ENCODE measurements at regions not wholly inside any gene's neighbourhood (a gene's known extent, or its start where the extent isn't known, plus 50 kb on each side); places are given as distances from the start of the nearest gene placed in this dataset.

DNA sequence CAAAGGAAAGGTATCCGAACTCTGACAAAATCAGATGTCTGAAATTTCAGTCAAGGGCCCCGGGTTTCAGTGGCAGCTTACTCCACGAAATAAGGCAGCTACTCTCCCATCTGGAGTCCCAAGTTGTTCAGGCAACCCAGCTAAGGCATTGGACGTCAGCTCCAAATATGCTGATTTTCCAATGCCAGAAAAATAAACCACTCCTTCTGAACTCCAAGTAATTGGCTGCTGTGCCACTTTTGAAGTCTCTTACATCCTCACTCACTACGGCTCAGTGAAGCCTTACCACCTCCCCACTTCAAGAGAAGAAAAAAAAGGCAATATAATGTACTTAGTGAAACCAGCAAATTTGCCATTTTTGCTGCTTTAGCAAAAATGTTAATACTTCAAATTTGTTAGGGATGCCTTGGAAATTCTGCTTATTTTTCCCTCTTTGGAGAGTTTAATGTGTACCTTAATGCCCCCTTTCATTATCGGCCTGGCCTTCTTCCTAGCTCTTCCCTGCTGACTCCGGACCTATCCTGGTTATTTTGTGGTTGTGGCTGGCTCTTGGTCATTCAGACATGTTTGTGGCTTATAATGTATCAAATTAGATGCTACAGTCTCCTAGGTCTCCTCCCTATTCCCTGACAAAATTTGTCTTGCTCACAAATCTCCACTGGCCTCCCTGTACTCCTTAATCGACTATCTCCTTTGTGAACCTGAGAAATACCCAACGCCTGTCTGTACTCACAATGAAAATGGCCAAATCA, 589.2 kb upstream of the ZEB2 start:
- TF ChIP-seq, protein P1, sequence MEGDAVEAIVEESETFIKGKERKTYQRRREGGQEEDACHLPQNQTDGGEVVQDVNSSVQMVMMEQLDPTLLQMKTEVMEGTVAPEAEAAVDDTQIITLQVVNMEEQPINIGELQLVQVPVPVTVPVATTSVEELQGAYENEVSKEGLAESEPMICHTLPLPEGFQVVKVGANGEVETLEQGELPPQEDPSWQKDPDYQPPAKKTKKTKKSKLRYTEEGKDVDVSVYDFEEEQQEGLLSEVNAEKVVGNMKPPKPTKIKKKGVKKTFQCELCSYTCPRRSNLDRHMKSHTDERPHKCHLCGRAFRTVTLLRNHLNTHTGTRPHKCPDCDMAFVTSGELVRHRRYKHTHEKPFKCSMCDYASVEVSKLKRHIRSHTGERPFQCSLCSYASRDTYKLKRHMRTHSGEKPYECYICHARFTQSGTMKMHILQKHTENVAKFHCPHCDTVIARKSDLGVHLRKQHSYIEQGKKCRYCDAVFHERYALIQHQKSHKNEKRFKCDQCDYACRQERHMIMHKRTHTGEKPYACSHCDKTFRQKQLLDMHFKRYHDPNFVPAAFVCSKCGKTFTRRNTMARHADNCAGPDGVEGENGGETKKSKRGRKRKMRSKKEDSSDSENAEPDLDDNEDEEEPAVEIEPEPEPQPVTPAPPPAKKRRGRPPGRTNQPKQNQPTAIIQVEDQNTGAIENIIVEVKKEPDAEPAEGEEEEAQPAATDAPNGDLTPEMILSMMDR (IDR thresholded peaks at IDR 0.05) = no peak
- TF ChIP-seq POLR2AphosphoS5 (IDR thresholded peaks at IDR 0.05) (no peak), POLR2A (IDR thresholded peaks at IDR 0.05) (no peak)
